IMR-90 (cell line): ENCODE measurements at regions not wholly inside any gene's neighbourhood (a gene's known extent, or its start where the extent isn't known, plus 50 kb on each side); places are given as distances from the start of the nearest gene placed in this dataset.

Experiments
- BHLHE40 ChIP-seq: fragments of 150-350 bp; IDR thresholded peaks from 2 replicates; pipeline ENCODE4 v1.6.1; 2016; ENCODE audit warnings: mild to moderate bottlenecking, low read depth, low read length
- CHD1 ChIP-seq: IDR thresholded peaks from 2 replicates; pipeline ENCODE4 v1.6.1; 2012; ENCODE audit warnings: low read depth, low read length, improper control_type of control experiment
- CTCF ChIP-seq: conservative IDR thresholded peaks from 2 replicates; pipeline ENCODE4 v1.5.1; 2012; ENCODE audit warnings: mild to moderate bottlenecking, low read depth, low read length, improper control_type of control experiment
- MAZ ChIP-seq: IDR thresholded peaks from 2 replicates; pipeline ENCODE4 v1.6.1; 2012; ENCODE audit warnings: low read depth, mild to moderate bottlenecking, low read length, improper control_type of control experiment, moderate library complexity, borderline replicate concordance
- POLR2A ChIP-seq: IDR thresholded peaks from 2 replicates; pipeline ENCODE4 v1.6.1; 2012; ENCODE audit warnings: mild to moderate bottlenecking, low read depth, low read length
- RAD21 ChIP-seq: IDR thresholded peaks from 2 replicates; pipeline ENCODE4 v1.6.1; 2012; ENCODE audit warnings: low read length, improper control_type of control experiment
- RCOR1 ChIP-seq: IDR thresholded peaks from 2 replicates; pipeline ENCODE4 v1.6.1; 2012; ENCODE audit warnings: mild to moderate bottlenecking, low read length, improper control_type of control experiment; ENCODE audit not compliant: insufficient replicate concordance
- RFX5 ChIP-seq: IDR thresholded peaks from 2 replicates; pipeline ENCODE4 v1.8.0; 2012; ENCODE audit warnings: low read depth, mild to moderate bottlenecking, low read length, moderate library complexity
- SMC3 ChIP-seq: fragments of 150-350 bp; IDR thresholded peaks from 2 replicates; pipeline ENCODE4 v1.6.1; 2016; ENCODE audit warnings: low read depth, mild to moderate bottlenecking, antibody characterized with exemption, low read length, moderate library complexity
- TF ChIP-seq, protein P1 (sequence below): fragments of 150-350 bp; IDR thresholded peaks from 2 replicates; pipeline ENCODE4 v1.6.1; 2017; ENCODE audit warnings: mild to moderate bottlenecking, antibody characterized with exemption, low read length, low read depth
- TF ChIP-seq, protein P2 (sequence below): fragments of 150-350 bp; IDR thresholded peaks from 2 replicates; pipeline ENCODE4 v1.6.1; 2016; ENCODE audit warnings: low read depth, mild to moderate bottlenecking, low read length, moderate library complexity, borderline replicate concordance

- no peak for TF ChIP-seq POLR2A
- TF ChIP-seq CTCF = no peak
- no peak for TF ChIP-seq CHD1
- no peak for TF ChIP-seq SMC3
- TF ChIP-seq, protein P1, sequence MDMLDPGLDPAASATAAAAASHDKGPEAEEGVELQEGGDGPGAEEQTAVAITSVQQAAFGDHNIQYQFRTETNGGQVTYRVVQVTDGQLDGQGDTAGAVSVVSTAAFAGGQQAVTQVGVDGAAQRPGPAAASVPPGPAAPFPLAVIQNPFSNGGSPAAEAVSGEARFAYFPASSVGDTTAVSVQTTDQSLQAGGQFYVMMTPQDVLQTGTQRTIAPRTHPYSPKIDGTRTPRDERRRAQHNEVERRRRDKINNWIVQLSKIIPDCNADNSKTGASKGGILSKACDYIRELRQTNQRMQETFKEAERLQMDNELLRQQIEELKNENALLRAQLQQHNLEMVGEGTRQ = no peak
- TF ChIP-seq RAD21 = no peak
- TF ChIP-seq RFX5 = no peak
- TF ChIP-seq MAZ = no peak
- TF ChIP-seq BHLHE40 = no peak
- TF ChIP-seq, protein P2, sequence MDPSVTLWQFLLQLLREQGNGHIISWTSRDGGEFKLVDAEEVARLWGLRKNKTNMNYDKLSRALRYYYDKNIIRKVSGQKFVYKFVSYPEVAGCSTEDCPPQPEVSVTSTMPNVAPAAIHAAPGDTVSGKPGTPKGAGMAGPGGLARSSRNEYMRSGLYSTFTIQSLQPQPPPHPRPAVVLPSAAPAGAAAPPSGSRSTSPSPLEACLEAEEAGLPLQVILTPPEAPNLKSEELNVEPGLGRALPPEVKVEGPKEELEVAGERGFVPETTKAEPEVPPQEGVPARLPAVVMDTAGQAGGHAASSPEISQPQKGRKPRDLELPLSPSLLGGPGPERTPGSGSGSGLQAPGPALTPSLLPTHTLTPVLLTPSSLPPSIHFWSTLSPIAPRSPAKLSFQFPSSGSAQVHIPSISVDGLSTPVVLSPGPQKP = no peak
- TF ChIP-seq RCOR1 = no peak
These were observed 87.5 kb upstream of the CTAGE1 start for GRCh38 chr18:22505141-22505591.
